Omental fat pad (tissue), 3 donors: ENCODE measurements at regions not wholly inside any gene's neighbourhood (a gene's known extent, or its start where the extent isn't known, plus 50 kb on each side); places are given as distances from the start of the nearest gene placed in this dataset.
"Not testable (repeated sequence)": the region's sequence is repeated elsewhere in the genome, so short reads cannot be mapped to it uniquely, and the experiment has no call there.

Experiments used
- ATAC-seq: fragments of 150-250 bp; one replicate; pipeline ENCODE4 v1.9.1; 2016; ENCODE audit warnings: mild to moderate bottlenecking, moderate library complexity; ENCODE audit not compliant: low FRiP score
- DNase-seq: peaks from one replicate; pipeline ENCODE4 v3.0.0-alpha.2; 2019; ENCODE audit warnings: low spot score
- TF ChIP-seq, protein P1 (sequence below), 3 donors: fragments of 450-650 bp; IDR thresholded peaks; one replicate each; pipeline ENCODE4 v1.5.1; 2016 to 2017; ENCODE audit warnings: antibody characterized with exemption in 3 of 3, mild to moderate bottlenecking in 3 of 3, moderate library complexity in 2 of 3

GRCh38 chr6:144667532-144668503 is 382.7 kb downstream of the UTRN start:
- TF ChIP-seq, protein P1, sequence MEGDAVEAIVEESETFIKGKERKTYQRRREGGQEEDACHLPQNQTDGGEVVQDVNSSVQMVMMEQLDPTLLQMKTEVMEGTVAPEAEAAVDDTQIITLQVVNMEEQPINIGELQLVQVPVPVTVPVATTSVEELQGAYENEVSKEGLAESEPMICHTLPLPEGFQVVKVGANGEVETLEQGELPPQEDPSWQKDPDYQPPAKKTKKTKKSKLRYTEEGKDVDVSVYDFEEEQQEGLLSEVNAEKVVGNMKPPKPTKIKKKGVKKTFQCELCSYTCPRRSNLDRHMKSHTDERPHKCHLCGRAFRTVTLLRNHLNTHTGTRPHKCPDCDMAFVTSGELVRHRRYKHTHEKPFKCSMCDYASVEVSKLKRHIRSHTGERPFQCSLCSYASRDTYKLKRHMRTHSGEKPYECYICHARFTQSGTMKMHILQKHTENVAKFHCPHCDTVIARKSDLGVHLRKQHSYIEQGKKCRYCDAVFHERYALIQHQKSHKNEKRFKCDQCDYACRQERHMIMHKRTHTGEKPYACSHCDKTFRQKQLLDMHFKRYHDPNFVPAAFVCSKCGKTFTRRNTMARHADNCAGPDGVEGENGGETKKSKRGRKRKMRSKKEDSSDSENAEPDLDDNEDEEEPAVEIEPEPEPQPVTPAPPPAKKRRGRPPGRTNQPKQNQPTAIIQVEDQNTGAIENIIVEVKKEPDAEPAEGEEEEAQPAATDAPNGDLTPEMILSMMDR (IDR thresholded peaks at IDR 0.05) = no peak
- ATAC-seq (no peak), DNase-seq (no peak)

DNA sequence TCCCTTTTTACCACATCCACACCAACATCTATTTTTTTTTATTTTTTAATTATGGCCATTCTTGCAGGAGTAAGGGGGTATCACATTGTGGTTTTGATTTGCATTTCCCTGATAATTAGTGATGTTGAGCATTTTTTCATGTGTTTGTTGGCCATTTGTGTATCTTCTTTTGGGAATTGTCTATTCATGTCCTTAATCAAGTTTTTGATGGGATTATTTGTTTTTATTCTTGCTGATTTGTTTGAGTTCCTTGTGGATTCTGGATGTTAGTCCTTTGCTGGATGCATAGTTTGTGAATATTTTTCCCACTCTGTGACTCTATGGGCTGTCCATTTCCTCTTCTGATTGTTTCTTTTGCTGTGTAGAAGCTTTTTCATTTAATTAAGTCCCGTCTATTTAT is 385.1 kb downstream of the UTRN start:
- DNase-seq = not testable (repeated sequence)

DNA sequence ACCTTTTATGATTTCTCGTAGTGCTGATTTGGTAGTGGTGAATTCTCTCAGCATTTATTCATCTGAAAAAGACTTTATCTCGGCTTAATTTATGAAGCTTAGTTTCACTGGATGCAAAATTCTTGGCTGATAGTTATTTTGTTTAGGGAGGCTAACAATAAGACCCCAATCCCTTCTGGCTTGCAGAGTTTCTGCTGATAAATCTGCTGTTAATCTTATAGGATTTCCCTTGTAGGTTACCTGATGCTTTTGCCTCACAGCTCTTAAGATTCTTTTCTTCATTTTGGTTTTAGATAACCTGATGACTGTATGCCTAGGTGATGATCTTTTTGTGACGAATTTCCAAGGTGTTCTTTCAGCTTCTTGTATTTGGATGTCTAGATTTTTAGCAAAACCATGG is 388.7 kb downstream of the UTRN start:
- TF ChIP-seq, protein P1 (IDR thresholded peaks at IDR 0.05) = no peak
- DNase-seq = no peak
- no peak for ATAC-seq

More for the DNA sequence above, 385.1 kb downstream of the UTRN start:
- not testable (repeated sequence) for ATAC-seq

- ATAC-seq (no peak), DNase-seq (no peak)
- TF ChIP-seq, protein P1 (IDR thresholded peaks at IDR 0.05) = no peak
Observed at GRCh38 chr6:144675231-144675861, 390.2 kb downstream of the UTRN start.

GRCh38 chr6:144676310-144676709 is 391.2 kb downstream of the UTRN start:
- ATAC-seq, DNase-seq: not testable (repeated sequence)

GRCh38 chr6:144677263-144677662 is 392.1 kb downstream of the UTRN start:
- DNase-seq, ATAC-seq: not testable (repeated sequence)

GRCh38 chr6:144678844-144679243 is 393.7 kb downstream of the UTRN start:
- no peak for DNase-seq
- TF ChIP-seq, protein P1 (IDR thresholded peaks at IDR 0.05) = no peak
- ATAC-seq = peak; percentile 70

GRCh38 chr6:144681334-144681733 is 396.2 kb downstream of the UTRN start:
- TF ChIP-seq, protein P1 (IDR thresholded peaks at IDR 0.05) = no peak
- DNase-seq (no peak), ATAC-seq (no peak)
